Omental fat pad (tissue), 3 donors: ENCODE measurements at regions not wholly inside any gene's neighbourhood (a gene's known extent, or its start where the extent isn't known, plus 50 kb on each side); places are given as distances from the start of the nearest gene placed in this dataset.

Experiments used
- ATAC-seq: fragments of 150-250 bp; one replicate; pipeline ENCODE4 v1.9.1; 2016; ENCODE audit warnings: mild to moderate bottlenecking, moderate library complexity; ENCODE audit not compliant: low FRiP score
- DNase-seq: peaks from one replicate; pipeline ENCODE4 v3.0.0-alpha.2; 2019; ENCODE audit warnings: low spot score
- CTCF ChIP-seq, 3 donors: fragments of 450-650 bp; IDR thresholded peaks; one replicate each; pipeline ENCODE4 v1.5.1; 2016 to 2017; ENCODE audit warnings: antibody characterized with exemption in 3 of 3, mild to moderate bottlenecking in 3 of 3, moderate library complexity in 2 of 3

GRCh38 chr3:22969276-22969675 lies 233.9 kb upstream of the UBE2E2 start:
- TF ChIP-seq CTCF (IDR thresholded peaks at IDR 0.05) = no peak
- DNase-seq = no peak
- ATAC-seq = no peak

GRCh38 chr3:22971497-22971896 lies 231.6 kb upstream of the UBE2E2 start:
- no peak for ATAC-seq

GRCh38 chr3:22977042-22977441 lies 226.1 kb upstream of the UBE2E2 start:
- DNase-seq (no peak), ATAC-seq (no peak)
- TF ChIP-seq CTCF (IDR thresholded peaks at IDR 0.05) = no peak

More at GRCh38 chr3:22971497-22971896, 231.6 kb upstream of the UBE2E2 start:
- TF ChIP-seq CTCF (IDR thresholded peaks at IDR 0.05) = no peak
- DNase-seq = no peak

GRCh38 chr3:22977650-22978289 lies 225.4 kb upstream of the UBE2E2 start:
- no peak for TF ChIP-seq CTCF (IDR thresholded peaks at IDR 0.05)
- DNase-seq (no peak), ATAC-seq (no peak)

GRCh38 chr3:22979581-22979980 lies 223.5 kb upstream of the UBE2E2 start:
- no peak for DNase-seq

GRCh38 chr3:22980346-22980745 lies 222.8 kb upstream of the UBE2E2 start:
- no peak for DNase-seq
- no peak for TF ChIP-seq CTCF (IDR thresholded peaks at IDR 0.05)
- peak; percentile 86 for ATAC-seq

More at GRCh38 chr3:22979581-22979980, 223.5 kb upstream of the UBE2E2 start:
- TF ChIP-seq CTCF (IDR thresholded peaks at IDR 0.05) = no peak
- ATAC-seq = no peak

- TF ChIP-seq CTCF (IDR thresholded peaks at IDR 0.05) = no peak
- ATAC-seq = no peak
- DNase-seq = no peak
Measured at GRCh38 chr3:22981166-22981565, 222.0 kb upstream of the UBE2E2 start.
